ENCODE measurements at regions not wholly inside any gene's neighbourhood (a gene's known extent, or its start where the extent isn't known, plus 50 kb on each side); places are given as distances from the start of the nearest gene placed in this dataset.

DNA sequence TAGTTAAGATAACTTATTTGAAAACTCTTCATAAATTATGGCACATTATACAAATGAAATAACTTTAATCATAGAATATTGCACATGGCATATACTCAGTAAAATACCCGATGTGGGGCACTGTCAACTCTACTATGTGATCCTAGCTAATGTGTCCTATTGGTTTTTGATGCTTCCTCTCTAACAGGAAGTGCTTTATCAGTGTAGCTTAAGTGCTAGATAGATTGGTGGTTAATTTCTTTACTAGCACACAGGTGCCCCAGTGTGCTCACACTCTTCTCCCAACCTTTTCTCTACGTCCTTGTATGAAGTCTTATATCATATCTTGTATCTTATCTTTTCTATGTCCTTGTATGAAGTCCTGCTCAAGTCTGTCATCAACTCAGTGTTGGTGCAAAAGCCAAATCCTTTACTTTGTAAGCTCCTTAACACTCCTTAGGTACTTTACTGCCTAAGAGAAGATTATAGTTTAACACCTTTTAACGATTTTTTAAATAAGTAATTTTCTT, 358.9 kb downstream of the CENPW start (continued):
- TF ChIP-seq, protein P1, sequence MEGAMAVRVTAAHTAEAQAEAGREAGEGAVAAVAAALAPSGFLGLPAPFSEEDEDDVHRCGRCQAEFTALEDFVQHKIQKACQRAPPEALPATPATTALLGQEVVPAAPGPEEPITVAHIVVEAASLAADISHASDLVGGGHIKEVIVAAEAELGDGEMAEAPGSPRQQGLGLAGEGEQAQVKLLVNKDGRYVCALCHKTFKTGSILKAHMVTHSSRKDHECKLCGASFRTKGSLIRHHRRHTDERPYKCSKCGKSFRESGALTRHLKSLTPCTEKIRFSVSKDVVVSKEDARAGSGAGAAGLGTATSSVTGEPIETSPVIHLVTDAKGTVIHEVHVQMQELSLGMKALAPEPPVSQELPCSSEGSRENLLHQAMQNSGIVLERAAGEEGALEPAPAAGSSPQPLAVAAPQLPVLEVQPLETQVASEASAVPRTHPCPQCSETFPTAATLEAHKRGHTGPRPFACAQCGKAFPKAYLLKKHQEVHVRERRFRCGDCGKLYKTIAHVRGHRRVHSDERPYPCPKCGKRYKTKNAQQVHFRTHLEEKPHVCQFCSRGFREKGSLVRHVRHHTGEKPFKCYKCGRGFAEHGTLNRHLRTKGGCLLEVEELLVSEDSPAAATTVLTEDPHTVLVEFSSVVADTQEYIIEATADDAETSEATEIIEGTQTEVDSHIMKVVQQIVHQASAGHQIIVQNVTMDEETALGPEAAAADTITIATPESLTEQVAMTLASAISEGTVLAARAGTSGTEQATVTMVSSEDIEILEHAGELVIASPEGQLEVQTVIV (IDR thresholded peaks at IDR 0.05; ENCODE audit: borderline replicate concordance, partially characterized antibody) = no peak

DNA sequence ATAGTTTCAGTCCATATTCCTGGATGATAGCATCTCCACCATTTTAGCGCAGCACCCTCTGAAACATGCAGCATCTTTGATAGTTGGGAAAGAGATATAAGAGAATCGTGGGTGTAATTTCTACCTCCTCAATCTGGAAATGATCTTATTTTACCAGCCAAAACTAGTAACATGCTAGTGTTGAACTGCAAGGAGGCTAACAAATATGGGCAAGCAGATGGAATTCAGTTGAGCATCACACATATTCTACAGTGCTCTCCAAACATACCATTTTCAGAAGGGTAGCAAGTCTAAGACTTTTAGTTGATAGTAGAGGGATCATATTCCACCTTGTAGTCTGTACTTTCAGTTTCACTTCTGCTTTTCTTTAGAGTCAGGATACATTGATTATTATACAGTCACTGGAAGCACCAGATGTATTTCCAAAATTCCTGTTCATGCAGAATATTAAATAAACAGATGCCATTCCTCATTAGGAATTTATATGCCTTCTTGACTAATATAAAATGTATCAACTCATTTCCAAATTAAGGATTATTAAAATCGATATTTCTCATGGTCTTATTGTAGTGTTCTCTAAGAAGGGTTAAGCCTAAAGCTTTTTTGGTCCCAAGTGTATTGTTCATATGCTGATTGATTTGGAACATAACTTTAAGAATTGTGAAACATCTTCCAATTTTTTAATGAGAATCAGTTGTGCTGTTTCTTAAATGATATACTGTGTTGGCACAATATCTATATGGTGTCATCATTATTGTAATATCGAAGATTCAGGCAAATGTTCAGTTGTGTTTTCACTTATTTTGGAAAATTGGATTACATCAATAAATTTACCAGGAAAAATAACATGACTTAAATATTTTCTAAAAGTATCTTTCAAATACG, 362.0 kb downstream of the CENPW start:
- no peak for DNase-seq (ENCODE audit: low read depth, low spot score)
- POLR2A ChIA-PET = no interaction called here
- Histone ChIP-seq H4K20me1 (ENCODE audit: control insufficient read depth, insufficient read depth) (no peaks in the 10 kb centered on the region), H3K4me1 (ENCODE audit: control insufficient read depth, insufficient read depth, low read length) (no peaks in the 10 kb centered on the region), H3K79me2 (ENCODE audit: control insufficient read depth, insufficient read depth, low read length) (no peaks in the 10 kb centered on the region), H3K27me3 (replicated peaks in 1 of 2; ENCODE audit: control insufficient read depth in 2 of 2, insufficient read depth in 2 of 2, low read length in 1 of 2) (no peaks in the 10 kb centered on the region), H3K27ac (ENCODE audit: control insufficient read depth, insufficient read depth) (no peak overlapping the region), H3K9ac (ENCODE audit: control insufficient read depth, insufficient read depth, low read length) (no peak overlapping the region), H3K4me3 (no peak overlapping the region), H3K9me3 (replicated peaks; ENCODE audit: control insufficient read depth, insufficient read depth, low read length) (no peaks in the 10 kb centered on the region), H3K4me2 (ENCODE audit: control insufficient read depth, insufficient read depth) (no peak overlapping the region), H2AFZ (ENCODE audit: control insufficient read depth, low read depth, low read length) (no peak overlapping the region), H3K36me3 (ENCODE audit: control insufficient read depth in 2 of 2, insufficient read depth in 2 of 2, low read length in 1 of 2) (no peaks in the 10 kb centered on the region)
- no TSS peak for BruUV-seq (replicated peaks)
- peak; percentile 76 for FAIRE-seq
- WGBS (ENCODE audit: insufficient coverage, insufficient replicate concordance, low lambda C conversion rate, missing lambda C conversion rate) = 59% methylated on average over 5 of the region's 5 CpGs
- SMC1A ChIA-PET (ENCODE audit: uncharacterized antibody, unreplicated experiment) = no interaction called here
- peak; percentile 48; the same call in 2 of the 3 replicates for ATAC-seq
- CTCF ChIA-PET = no interaction called here
- in situ Hi-C loops (cut with MboI) = no loop called here
- intact Hi-C loops (cut with micrococcal nuclease; ENCODE audit: unreplicated experiment) = no loop called here
- TF ChIP-seq SPI1 (IDR thresholded peaks at IDR 0.05; ENCODE audit: borderline replicate concordance, insufficient read depth, low read depth, low read length) (peak; percentile 64), CEBPB (IDR thresholded peaks at IDR 0.05; ENCODE audit: borderline replicate concordance in 1 of 2, low read depth in 2 of 2, low read length in 2 of 2) (no peak)
- RAD21 ChIA-PET (ENCODE audit: unreplicated experiment) = no interaction called here

Measured in GM12878 (cell line).